ENCODE measurements at regions not wholly inside any gene's neighbourhood (a gene's known extent, or its start where the extent isn't known, plus 50 kb on each side); places are given as distances from the start of the nearest gene placed in this dataset.

DNA sequence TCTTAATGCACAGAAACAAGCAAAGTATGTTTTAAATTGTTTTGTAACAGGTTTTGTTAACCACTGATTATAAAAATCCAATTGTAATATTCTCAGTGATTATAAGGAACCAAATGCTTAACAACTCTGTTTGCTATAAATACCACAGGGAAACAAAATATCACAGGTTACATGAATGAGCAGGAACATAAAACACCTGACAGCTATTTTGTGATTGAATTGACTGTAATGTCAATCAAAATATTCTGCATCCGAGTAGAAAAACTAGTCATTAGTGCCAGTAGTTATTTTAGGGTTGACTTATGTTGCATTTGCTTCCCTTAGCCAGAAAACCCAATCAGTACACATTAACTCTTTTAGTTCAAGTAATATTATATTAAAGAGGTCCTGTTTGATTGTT is 1707.8 kb upstream of the ACO1 start:
- Histone ChIP-seq H3K36me3 (replicated peaks; ENCODE audit: insufficient read depth, low read length) (no peaks in the 10 kb centered on the region), H3K79me2 (ENCODE audit: low read length) (no peaks in the 10 kb centered on the region)

DNA sequence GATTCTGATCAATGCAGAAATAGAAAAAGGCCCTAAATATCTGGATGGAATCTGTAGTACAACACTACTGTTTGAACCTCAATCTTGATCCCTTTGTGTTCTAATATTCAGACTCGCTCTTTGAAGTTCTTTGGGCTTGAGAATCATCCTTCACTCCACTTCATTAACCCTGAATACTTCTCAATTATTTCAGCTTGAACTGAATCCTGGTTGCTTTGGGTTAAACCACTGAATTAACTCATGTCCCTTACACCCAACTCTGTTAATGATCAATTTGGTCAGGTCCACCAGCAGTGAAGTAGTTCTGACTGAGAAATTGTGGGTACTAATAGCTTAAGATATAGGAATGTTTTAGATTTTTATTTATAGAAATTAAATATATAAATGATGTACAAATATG is 1707.2 kb upstream of the ACO1 start:
- TF ChIP-seq, protein P1, sequence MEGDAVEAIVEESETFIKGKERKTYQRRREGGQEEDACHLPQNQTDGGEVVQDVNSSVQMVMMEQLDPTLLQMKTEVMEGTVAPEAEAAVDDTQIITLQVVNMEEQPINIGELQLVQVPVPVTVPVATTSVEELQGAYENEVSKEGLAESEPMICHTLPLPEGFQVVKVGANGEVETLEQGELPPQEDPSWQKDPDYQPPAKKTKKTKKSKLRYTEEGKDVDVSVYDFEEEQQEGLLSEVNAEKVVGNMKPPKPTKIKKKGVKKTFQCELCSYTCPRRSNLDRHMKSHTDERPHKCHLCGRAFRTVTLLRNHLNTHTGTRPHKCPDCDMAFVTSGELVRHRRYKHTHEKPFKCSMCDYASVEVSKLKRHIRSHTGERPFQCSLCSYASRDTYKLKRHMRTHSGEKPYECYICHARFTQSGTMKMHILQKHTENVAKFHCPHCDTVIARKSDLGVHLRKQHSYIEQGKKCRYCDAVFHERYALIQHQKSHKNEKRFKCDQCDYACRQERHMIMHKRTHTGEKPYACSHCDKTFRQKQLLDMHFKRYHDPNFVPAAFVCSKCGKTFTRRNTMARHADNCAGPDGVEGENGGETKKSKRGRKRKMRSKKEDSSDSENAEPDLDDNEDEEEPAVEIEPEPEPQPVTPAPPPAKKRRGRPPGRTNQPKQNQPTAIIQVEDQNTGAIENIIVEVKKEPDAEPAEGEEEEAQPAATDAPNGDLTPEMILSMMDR (IDR thresholded peaks at IDR 0.05; ENCODE audit: low read length) = no peak
- TF ChIP-seq EZH2 (optimal IDR thresholded peaks at IDR 0.05; ENCODE audit: low read depth, low read length) (no peak), EZH2phosphoT487 (IDR thresholded peaks at IDR 0.05; ENCODE audit: low read length) (no peak)
- no peak for DNase-seq
- no peaks in the 10 kb centered on the region for H3K27me3 ChIP-seq (replicated peaks; ENCODE audit: insufficient read depth, low read length)
- no peak overlapping the region for H3K27ac ChIP-seq (ENCODE audit: low read length)
- no peaks in the 10 kb centered on the region for H3K4me1 ChIP-seq (ENCODE audit: low read length)
- no peaks in the 10 kb centered on the region for H3K9me3 ChIP-seq (replicated peaks; ENCODE audit: insufficient read depth, low read length)
- H3K36me3 ChIP-seq (replicated peaks; ENCODE audit: insufficient read depth, low read length) = no peaks in the 10 kb centered on the region
- H3K4me3 ChIP-seq (ENCODE audit: low read length) = no peak overlapping the region
- no peak overlapping the region for H3K9ac ChIP-seq (ENCODE audit: low read length)
- H3K9me2 ChIP-seq (replicated peaks; ENCODE audit: insufficient read depth, low read length) = no peaks in the 10 kb centered on the region
- no peaks in the 10 kb centered on the region for H3F3A ChIP-seq (ENCODE audit: insufficient read depth, low read length)
- H3K4me2 ChIP-seq (ENCODE audit: low read depth, low read length) = no peak overlapping the region
- no peaks in the 10 kb centered on the region for H4K20me1 ChIP-seq (ENCODE audit: insufficient read depth, low read length)
- H2AFZ ChIP-seq (ENCODE audit: low read length) = no peak overlapping the region
- H3K79me2 ChIP-seq (ENCODE audit: low read length) = no peaks in the 10 kb centered on the region

More for the DNA sequence above, 1707.8 kb upstream of the ACO1 start:
- no peak overlapping the region for H2AFZ ChIP-seq (ENCODE audit: low read length)
- no peak overlapping the region for H3K9ac ChIP-seq (ENCODE audit: low read length)
- H3F3A ChIP-seq (ENCODE audit: insufficient read depth, low read length) = no peaks in the 10 kb centered on the region
- H3K9me2 ChIP-seq (replicated peaks; ENCODE audit: insufficient read depth, low read length) = no peaks in the 10 kb centered on the region
- no peaks in the 10 kb centered on the region for H3K9me3 ChIP-seq (replicated peaks; ENCODE audit: insufficient read depth, low read length)
- H3K27me3 ChIP-seq (replicated peaks; ENCODE audit: insufficient read depth, low read length) = no peaks in the 10 kb centered on the region
- H3K27ac ChIP-seq (ENCODE audit: low read length) = no peak overlapping the region
- no peaks in the 10 kb centered on the region for H3K4me1 ChIP-seq (ENCODE audit: low read length)
- no peak overlapping the region for H3K4me2 ChIP-seq (ENCODE audit: low read depth, low read length)
- DNase-seq = no peak
- H4K20me1 ChIP-seq (ENCODE audit: insufficient read depth, low read length) = no peaks in the 10 kb centered on the region
- H3K4me3 ChIP-seq (ENCODE audit: low read length) = no peak overlapping the region
- TF ChIP-seq EZH2 (optimal IDR thresholded peaks at IDR 0.05; ENCODE audit: low read depth, low read length) (no peak), EZH2phosphoT487 (IDR thresholded peaks at IDR 0.05; ENCODE audit: low read length) (no peak)
- TF ChIP-seq, protein P1 (IDR thresholded peaks at IDR 0.05; ENCODE audit: low read length) = no peak

DNA sequence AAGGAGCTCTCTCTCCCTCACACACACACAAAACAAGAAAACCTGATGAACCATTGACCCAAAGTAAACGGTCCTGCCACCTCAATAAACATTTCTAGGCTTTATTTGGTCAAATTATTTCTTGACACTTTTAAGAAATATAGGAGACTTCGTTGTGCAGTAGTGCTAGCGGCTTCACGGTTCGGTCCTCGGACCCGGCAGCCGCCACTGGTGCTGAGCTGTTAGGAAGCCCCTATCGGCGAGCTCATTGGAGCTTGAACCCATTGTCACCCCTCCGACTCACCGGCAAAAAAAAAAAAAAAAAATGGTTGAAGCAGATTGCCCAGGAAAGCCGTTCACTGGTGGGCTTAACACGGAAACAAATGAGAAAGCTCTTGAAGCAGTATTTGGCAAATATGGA is 1695.6 kb upstream of the ACO1 start:
- Histone ChIP-seq H3K9me3 (replicated peaks; ENCODE audit: insufficient read depth, low read length) (no peaks in the 10 kb centered on the region), H3K9me2 (replicated peaks; ENCODE audit: insufficient read depth, low read length) (no peaks in the 10 kb centered on the region), H3F3A (ENCODE audit: insufficient read depth, low read length) (no peaks in the 10 kb centered on the region), H3K27ac (ENCODE audit: low read length) (no peak overlapping the region), H4K20me1 (ENCODE audit: insufficient read depth, low read length) (no peaks in the 10 kb centered on the region), H3K4me1 (ENCODE audit: low read length) (no peaks in the 10 kb centered on the region), H3K4me2 (ENCODE audit: low read depth, low read length) (no peak overlapping the region), H3K9ac (ENCODE audit: low read length) (no peak overlapping the region), H3K79me2 (ENCODE audit: low read length) (no peaks in the 10 kb centered on the region), H3K27me3 (replicated peaks; ENCODE audit: insufficient read depth, low read length) (no peaks in the 10 kb centered on the region), H3K36me3 (replicated peaks; ENCODE audit: insufficient read depth, low read length) (no peaks in the 10 kb centered on the region), H3K4me3 (ENCODE audit: low read length) (no peak overlapping the region), H2AFZ (ENCODE audit: low read length) (no peak overlapping the region)
- no peak for DNase-seq
- TF ChIP-seq EZH2 (optimal IDR thresholded peaks at IDR 0.05; ENCODE audit: low read depth, low read length) (no peak), EZH2phosphoT487 (IDR thresholded peaks at IDR 0.05; ENCODE audit: low read length) (no peak)
- TF ChIP-seq, protein P1 (IDR thresholded peaks at IDR 0.05; ENCODE audit: low read length) = no peak
